ENCODE measurements at regions not wholly inside any gene's neighbourhood (a gene's known extent, or its start where the extent isn't known, plus 50 kb on each side); places are given as distances from the start of the nearest gene placed in this dataset.

DNA sequence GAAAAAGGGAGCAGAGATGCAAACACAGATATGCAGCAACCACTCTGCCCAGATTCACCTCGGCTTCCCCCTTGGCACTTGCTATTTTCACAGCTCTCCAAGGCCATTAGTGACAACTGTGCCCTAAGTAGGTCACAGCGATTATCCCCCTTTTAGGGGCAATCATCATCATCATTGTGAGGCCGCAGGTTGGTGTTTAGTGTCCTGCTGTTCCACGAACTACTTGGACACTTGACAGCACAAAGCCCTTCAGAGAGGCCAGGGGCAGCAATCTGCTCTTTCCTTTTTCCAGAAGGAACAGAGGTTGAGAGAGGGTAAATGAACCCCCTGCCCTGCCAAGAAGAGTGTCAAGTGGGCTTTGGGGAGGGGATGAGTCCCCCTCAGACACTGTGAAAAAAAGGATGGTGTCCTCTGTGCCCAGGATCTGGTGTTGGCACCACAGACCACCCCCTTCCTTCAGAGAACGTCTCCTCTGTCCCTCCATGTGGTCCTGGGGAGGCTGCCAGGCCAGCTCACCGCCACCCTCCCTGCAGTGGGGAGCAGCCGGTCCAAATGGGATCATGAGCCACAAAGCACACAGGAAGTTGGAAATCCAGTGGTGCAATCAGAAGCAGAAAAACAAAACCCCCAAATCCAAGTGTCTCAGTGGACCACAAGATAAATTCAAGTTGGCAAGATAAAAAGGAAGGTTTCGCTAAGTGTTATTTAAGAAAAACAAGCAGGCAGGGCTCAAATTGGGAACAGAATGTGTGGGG is 78.4 kb upstream of the MED9 start:
- DNase-seq (ENCODE audit: low read depth in 2 of 2): no peak

DNA sequence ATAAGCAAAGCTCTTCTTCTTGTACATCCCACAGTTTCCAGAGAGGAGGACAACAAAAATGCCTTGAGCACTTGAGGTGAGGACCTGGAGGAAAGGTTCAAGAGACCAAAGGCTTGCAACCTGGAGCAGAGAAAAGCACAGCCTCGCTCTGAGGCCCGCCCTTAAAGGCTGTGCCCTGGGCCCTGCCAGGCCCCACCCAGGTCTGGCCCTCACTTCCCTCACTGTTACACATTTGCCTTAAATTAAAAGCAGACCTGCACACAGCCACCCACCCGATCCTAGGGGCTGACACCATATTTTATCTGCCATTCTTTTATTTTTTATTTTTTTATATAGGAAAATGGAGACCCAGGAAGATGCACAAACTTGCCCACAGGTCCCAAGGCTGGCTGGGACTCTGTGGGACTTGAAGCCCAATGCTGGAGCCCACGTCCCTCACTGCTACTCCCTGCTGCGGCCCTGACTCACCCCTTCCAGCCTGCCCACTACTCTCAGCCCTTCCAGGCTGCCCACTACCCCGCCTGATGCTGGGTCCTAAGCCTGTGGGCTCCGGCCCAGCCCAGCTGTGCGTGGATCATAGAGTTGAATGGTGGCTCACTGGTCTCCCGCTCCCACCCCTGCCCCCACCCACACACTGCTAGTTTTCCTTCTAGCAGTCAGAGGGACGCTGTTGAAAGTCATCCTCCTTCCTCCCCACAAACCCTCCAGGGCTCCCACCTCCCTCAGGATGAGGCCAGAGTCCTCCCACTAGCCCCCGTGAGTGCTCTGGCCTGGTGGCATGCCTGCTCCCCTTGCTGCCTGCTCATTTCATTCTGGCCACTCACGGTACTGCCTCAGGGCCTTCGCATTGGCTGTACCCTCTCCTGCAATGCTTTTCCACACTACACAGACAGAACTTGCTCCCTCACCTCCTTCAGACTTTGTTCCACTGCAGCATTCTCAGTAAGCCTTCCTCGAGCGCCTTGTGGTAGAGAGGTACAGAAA is 77.6 kb upstream of the MED9 start:
- no peak for DNase-seq (ENCODE audit: low read depth in 2 of 2)

DNA sequence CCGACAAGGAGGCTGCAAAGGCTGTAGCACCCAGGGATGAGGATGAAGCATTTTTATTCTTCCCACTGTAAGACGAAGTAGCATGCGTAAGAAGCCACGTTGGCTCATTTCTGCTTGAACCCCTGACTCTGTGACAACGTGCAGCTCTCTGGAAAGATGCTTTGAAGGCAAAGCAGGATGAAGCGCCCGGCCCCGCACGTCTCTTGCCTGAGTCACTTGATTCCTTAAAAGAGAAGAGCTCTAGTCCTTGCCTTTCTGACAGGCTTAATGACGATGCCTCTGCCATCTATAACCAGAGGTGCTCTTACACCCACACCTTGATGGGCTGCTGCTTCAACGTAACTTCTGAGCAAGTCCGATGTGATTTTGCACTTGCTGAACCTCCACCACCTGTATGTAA is 76.7 kb upstream of the MED9 start:
- DNase-seq (ENCODE audit: low read depth in 2 of 2): no peak

DNA sequence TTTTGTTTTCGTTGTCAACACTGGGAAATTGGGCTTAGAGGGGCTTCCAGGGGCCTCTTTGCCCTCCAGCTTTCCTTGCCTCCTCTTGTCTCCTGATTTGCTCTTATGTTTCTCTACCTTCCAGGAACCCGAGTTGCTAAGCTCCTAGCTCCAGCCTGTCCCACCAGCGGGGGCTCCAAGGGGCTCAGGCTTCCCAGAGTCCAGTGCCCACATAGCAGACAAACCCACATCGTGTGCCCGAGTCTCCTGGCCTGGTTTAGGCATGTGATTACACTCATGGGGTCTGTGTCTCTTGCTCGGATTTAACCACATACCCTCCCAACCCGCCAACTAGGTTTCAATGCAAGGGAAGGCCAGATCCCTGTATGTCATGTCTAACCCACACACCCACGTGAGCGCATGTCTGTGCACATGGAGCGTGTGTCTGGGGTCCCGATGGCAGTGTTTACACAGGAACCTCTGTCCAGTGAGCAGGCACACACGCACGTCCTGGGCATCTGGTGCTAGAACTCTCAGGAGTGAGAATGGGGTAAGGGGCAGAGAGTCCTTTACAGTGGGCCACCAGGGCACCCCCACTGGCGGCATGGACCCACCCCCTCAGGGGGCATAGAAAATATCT is 76.1 kb upstream of the MED9 start:
- DNase-seq (ENCODE audit: low read depth in 2 of 2): no peak

DNA sequence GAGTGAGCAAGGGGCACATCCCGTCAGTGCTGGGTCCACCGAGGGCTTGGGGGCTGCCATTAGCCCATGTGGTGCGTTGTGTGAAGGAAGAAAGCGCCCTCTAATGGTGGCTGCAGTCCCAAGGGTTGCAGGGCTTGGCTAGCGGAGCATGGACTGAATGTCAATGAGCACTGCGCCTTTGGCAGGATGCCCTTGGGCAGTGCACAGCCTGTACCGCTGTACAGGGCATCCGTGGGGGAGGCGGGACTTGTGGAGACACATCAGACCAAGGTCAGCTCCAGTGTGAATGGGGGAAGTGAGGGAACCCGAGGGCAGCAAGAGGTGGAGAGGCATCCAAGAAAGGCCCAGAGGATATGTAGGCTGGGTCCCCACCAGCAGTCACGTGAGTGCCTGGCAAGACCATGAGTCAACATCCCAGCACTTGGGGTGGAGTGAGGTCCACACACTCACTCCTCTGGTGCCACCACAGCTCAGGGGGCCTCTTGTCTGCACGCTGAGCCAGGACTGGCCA is 75.5 kb upstream of the MED9 start:
- DNase-seq (ENCODE audit: low read depth in 2 of 2): peak in 1 of 2 donors; percentile 36

DNA sequence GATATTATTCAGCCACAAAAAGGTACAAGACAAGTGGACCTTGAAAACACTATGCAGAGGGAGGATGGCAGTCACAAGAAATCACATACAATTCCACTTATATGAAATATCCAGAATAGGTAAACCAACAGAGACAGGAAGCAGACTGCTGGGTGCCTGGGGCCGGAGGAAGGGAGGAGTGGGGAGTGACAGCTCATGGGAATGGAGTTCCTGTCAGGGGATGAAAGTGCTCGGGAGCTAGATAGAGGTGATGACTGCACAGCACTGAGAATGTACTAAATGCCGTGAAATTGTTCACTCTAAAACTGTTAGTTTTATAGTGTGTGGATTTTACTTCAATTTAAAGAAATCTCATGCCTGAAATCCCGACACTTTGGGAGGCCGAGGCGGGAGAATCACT is 74.2 kb upstream of the MED9 start:
- DNase-seq (ENCODE audit: low read depth in 2 of 2): peak in 1 of 2 donors; percentile 51

DNA sequence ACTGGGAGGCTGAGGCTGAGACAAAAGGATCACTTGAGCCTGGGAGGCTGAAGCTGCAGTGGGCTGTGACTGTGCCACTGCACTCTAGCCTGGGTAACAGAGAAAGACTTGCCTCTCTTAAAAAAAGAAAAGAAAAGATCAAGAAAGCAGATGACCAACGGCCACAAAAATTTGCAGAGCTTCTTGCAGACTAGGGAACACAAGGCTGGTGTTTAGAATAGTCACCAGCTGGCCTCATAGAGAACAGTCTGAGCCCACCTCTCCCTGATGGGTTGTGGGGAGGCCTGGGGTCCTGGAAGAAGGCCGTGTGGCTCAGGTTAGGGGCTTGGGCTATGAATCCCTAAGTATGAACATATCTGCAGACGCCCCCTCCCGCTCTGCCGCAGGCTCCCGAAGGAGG is 73.7 kb upstream of the MED9 start:
- no peak for DNase-seq (ENCODE audit: low read depth in 2 of 2)

DNA sequence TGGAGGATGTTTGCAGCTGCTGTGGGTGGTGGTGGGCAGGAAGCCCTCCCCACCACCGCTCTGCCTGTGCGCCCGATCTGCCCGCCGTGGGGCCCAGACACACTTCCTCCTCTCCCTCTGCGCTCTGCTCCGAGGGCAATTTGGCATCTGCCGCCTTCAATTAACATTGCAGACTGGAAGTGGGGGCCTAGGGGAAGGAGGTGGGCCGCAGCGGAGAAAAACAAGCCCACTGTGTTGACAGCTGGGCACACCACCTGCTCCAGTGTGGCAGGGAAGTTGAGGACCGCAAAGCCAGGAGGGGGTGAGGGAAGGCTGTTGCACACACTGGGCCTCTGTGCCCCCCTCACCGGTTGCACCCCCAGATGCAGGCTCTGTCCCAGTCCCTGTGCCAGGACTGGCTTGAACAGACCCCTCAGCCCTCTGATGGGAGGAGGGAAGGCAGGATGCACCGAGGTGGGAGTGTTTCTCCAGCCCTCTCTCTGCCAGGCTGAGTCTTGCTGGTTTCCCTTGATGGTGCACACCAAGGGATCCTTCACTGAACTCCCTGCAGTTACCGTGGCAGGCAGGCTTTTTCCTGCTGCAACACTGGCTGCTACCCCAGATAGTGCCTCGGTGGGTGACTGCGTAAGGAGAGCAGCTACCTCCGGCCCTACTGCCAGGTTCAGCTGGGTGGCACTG is 72.8 kb upstream of the MED9 start:
- peak in 1 of 2 donors; percentile 77 for DNase-seq (ENCODE audit: low read depth in 2 of 2)

DNA sequence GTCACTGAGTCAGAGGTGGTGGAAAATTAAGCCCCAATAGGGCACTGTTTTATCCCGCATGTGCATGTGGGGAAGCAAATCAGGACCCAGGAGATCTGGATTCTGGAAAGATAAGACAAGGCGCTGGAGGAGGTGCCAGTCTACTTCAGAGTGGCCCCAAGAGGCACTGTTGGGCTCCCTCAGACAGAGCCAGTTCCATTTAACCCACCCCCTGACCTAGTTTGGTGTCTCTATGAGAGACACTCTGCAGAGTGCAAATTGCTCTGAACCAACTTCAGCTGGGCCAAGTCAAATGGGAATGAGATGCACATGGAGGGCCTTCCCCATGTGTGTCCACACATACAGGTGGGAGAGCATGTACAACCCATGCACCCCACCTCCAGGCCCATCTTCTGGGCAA is 71.1 kb upstream of the MED9 start:
- DNase-seq (ENCODE audit: low read depth in 2 of 2): no peak

DNA sequence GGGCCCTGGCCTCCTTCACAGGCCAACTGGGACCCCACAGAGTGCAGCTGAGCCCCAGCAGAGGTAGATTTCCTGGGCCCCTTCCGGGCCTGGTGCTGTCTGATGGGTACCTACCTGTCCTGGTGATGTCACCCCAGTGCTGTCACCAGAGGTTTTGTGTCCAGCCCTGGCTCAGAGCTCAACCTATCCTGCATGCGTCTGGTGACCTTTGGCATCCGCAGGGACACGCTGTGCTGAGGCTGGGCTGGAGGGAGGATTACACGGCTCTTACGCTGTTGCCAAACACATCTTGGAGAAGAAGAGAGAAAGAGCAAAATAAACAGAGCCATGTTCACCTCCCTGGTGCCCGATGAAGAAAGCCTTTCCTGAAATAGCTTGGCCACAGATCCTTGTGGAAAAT is 70.6 kb upstream of the MED9 start:
- DNase-seq (ENCODE audit: low read depth in 2 of 2): no peak

DNA sequence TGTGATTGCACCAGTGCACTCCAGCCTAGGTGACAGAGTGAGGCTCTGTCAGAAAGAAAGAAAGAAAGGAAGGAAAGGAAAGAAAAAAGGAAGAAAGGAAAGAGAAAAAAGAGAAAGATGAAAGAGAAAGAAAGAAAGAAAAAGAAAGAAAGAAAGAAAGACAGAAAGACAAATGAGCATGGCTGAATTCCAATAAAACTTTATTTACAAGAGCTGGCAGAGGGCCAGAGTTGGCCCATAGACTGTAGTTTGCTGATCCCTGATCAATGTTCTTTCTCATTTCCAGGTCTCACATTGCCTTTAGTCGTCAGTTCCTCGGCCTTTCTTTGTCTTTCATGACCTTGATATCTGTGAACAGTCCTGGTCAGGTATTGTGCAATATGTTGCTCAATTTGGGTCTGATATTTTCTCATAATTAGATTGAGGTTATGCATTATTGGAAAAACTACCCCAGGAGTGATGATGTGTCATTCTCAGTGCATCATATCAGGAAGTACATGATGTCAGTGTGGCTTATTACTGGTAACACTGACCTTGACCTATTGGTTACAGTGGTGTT is 68.5 kb upstream of the MED9 start:
- peak; percentile 44 to 75 for DNase-seq (ENCODE audit: low read depth in 2 of 2)

DNA sequence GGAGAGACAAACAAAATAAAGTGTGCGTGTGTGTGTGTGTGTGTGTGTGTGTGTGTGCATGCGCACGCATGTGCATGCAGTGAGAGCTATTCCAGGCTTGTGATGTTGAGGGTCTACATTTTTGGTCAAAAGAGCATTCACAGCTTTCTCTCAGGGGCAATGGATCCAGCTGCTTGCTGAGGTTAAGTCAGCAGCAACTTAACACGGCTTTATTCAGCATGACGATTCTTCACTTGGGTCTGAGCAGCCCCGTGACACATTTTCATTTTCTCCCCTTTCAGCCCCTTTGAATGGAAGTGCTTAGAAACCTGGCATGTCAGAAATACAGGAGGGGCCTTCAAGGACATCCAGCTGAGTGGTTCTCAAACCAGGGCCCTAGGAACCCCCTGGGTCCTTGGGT is 66.4 kb upstream of the MED9 start:
- DNase-seq (ENCODE audit: low read depth in 2 of 2): no peak

DNA sequence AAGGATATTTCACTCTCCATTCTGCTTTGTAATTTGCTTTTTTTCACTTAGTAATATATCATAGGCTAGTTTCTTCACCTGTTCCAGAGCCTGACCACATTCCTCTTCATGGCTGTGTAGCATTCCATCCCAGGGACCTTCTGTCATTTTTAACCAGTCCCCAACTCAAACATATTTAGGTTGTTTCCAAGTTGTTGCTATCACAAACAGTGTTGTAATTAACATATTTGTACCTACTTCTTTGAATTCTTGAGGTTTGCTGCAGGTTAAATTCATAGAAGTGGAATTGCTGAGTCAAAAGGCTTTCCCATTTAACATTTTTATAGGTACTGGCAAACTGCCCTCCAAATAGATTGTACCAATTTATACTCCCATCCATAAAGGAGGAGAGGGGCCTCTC is 65.1 kb upstream of the MED9 start:
- no peak for DNase-seq (ENCODE audit: low read depth in 2 of 2)

DNA sequence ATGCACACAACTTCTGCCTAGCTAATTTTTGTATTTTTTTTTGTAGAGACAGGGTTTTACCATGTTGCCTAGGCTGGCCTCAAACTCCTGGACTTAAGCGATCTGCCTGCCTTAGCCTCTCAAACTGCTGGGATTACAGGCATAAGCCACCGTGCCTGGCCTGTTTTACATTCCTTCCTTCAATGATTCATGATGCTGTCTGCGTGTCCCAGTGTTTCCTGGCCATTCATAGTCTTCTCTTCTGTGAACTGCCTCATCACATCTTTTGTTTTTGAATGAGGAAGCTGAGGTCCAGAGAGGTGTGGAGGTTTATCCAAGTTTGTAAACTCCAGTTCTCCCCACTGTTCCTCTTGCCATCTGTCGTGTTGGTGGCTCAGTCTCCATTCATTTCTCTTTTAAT is 64.5 kb upstream of the MED9 start:
- DNase-seq (ENCODE audit: low read depth in 2 of 2): peak in 1 of 2 donors; percentile 56

DNA sequence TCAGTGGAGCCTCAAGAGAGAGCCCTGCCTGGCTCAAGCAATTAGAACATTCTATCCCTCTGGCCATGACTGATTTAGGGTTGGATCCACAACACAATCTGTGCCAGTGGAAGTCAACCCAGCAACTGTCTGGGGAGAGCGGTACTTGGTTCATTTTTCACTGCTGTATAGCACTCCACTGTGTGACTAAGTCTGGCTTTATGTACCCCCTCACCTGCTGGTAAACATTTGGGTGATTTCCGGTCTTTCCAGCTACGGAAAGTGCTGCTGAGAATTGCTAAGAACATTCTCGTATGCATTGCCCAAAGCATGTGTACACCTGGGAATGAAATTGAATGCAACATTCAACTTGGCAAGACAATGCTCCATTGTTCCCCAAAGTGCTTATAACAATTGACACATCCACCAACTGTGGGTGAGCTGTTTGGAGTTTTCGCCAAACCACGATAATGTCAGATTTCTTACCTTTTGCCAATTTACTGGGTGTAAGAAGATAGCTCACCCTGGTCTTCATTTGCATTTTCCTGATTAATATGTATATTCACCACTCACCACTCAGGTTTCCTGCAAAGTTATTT is 63.5 kb upstream of the MED9 start:
- peak in 1 of 2 donors; percentile 53 for DNase-seq (ENCODE audit: low read depth in 2 of 2)

DNA sequence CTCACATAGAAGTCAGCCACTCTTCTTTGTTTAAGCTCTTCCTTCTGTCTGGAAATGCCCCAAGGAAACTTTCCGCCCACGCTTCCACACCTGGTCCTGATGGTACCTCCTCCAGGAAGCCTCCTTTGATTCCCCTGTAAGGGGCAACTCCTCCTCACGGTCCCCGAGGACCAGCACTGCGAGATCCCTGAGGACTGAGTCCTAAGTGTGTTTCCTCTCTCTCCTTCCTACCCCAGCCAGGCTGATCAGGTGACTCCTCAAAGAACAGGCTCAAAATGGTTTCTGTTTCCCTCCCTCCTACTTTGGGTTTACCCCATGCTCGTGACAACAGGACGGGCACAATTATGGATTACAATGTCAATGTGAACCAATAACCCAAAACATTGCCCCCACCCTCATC is 63.0 kb upstream of the MED9 start:
- DNase-seq (ENCODE audit: low read depth in 2 of 2): no peak

DNA sequence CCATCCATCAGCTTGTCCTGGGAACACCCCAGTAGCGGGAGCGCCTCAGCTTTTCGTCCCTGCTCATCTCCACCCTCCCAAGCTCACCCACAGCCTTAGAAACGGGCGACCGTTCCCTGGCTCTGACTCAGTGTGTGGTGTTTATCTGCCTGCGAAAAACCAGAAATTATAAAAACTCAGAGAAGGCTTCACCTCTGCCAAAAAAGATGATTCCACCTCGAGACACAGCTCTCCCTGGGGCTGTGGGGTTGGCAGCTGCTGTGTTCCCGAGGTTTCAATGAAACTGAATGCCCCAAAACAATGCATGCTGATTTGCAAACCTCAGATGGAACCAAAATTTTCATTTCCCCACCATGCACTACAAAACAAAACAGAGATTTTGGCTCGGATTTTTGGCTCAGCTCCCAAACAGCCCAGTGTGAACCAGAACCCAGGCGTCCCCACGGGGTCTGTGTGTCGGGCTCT is 62.4 kb upstream of the MED9 start:
- no peak for DNase-seq (ENCODE audit: low read depth in 2 of 2)

DNA sequence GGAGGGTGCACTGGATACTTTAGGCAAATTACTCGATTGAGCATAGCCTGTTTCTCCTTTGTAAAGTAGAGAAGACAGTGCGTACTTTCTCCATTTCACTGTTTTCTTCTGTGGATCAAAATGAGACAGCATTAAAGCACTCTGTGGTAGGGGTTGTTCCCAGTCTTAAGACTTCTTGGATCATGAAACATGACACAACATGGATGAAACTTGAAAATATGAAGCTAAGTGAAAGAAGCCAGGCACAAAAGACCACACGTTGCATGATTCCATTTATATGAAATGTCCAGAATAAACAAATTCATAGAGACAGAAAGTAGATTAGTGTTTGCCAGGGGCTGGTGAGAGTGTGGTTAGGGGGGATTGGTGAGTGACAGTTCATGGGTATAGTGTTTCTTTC is 61.8 kb upstream of the MED9 start:
- no peak for DNase-seq (ENCODE audit: low read depth in 2 of 2)

DNA sequence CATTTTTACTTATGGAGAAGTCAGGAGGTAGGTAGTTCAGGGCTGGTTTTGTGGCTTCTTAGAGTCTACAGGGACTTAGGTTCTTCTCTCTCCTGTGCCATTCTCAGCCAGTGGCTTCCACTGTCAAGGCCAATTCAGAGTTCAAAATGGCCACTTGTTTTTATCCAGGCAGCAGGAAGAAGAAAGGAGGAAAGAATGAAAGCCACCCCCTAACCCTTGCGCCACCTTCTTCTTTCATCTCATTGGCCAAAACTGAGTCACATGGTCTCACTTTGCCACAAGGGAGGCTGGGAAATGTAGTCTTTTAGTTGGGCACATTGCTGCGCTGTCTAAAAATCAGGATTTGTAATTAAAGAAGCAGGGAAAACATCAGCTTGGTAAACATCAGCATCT is 60.8 kb upstream of the MED9 start:
- DNase-seq (ENCODE audit: low read depth in 2 of 2): peak; percentile 88 to 90

Data from dermis microvascular lymphatic vessel endothelial cell (primary cell).